HTR-8/SVneo (cell line): ENCODE measurements at regions not wholly inside any gene's neighbourhood (a gene's known extent, or its start where the extent isn't known, plus 50 kb on each side); places are given as distances from the start of the nearest gene placed in this dataset.
A peak's percentile ranks its signal among the peaks of the same experiment; 100 is the strongest.

Experiments used
- DNase-seq: peaks from one replicate; pipeline ENCODE4 v3.0.0; 2011; ENCODE audit warnings: low spot score, mixed read lengths; ENCODE audit not compliant: insufficient read length
- FAIRE-seq: peaks from 2 replicates; lab custom pipeline; 2011; peaks lifted over from hg19 to GRCh38; lab: Jason Lieb, UNC

DNA sequence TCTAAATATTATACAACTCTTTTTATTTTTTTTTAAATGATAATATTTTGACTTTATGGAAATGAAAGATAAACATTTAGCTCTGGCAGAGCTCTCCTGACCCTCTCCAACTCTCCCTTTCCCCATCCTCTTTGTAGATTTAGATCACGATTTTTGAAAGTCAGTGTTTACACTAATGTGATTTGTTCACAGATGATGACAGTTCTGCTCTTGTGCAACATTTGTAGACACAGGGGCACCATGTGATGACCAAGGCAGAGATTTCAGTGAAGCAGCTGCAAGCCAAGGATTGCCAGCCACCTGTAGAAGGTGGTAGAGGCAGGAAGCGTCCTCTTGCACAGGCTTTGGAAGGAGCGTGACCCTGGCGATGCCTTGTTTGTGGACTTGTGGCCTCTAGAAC lies 483.2 kb downstream of the QKI start:
- DNase-seq (no peak), FAIRE-seq (no peak)

DNA sequence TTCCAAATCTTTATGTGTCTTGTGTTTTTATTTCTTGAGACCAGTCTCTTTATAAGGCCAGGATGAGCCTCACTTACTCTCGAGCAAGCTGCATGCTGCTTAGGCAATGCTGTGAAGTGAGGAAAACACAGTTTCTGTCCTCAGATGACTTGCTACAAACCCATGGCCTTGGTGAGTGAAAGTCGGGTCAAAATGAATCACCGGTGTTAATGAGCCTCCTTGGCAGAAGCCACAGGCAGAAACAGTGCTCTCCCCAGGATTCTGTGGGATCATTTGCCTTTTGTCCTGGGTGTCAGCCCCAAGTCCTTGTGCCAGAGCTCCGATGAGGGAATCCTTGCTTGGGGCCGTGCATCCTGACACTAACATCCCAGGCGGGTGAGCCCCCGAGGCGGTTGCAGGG lies 482.5 kb downstream of the QKI start:
- FAIRE-seq (no peak), DNase-seq (no peak)

DNA sequence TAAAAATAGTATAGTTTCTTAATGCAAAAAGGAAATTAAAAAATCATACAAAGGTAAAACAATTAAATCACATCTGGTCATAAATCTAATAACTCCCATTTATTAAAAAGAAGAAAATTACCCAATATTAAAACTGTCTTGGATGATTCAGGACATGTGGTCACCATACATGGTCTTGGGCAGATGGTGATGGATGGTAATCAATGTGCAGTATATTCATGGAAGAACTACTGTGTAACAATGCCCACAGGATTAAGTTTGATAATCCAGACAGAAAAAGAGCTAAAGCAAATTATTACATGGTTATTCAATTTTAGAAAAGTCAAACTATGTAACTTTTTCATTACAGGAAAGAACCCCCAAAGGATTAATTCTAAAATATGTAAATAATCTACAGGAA lies 480.6 kb downstream of the QKI start:
- DNase-seq (no peak), FAIRE-seq (no peak)

DNA sequence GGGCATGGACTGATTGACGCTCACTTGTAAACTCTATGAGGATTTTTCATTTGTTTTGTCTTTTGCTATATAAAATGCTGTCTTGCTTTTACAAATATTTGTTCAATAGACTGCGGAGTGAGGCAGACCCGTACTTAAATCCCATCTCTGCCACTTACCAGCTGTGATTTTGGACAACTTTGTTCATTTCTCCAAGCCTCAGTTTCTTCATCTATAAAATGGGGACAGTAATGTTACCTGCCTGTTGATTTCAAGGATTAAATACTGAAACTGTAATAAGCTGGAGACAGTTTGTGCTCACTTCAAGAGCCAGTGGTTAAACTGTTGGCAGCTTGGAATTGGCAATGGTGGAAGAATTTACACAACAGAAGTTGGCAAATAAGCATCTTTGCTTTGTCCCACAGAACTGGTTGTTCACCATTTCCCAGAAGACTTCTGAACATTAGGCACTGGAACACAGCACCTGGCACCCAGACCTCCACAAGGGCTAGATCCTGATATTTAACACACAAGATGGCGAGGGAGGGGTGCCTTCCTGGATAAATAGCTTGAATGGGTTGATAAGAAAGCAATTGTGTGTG lies 479.2 kb downstream of the QKI start:
- FAIRE-seq: no peak
- DNase-seq: no peak

DNA sequence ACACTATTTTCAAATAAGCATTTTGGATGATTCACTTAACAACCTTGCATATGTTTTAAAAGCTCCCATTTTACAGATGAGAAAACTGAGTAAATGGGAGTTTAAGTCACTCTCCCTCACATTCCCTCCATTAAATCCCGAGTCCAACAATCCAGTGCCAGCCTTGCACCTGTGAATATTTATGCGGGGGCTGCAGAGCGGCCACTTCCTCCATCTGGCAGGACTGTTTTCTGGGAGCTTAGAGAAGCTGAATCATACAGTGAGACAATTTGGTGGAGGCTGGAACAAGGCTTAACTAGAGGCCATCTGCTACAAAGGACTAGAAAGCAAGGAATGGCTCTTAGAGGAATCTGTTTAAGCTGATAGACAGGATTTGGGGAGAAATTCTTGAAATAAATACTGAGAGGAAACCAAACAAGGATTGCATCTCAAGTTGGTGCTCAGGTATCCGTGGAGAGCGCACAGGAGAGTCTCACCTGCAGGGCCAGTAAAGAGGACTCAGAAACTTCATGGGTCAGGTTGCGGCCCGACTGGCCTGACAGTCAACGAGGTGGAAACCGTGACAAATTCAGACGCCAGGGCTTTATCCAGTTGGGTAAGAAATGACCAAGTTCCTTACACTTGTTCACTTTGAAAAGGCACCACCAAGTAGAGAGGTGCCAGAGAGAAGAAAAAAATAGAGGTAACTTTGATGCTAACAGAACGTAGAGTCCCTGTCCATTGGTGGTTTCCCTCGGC lies 478.5 kb downstream of the QKI start:
- DNase-seq: no peak
- no peak for FAIRE-seq

DNA sequence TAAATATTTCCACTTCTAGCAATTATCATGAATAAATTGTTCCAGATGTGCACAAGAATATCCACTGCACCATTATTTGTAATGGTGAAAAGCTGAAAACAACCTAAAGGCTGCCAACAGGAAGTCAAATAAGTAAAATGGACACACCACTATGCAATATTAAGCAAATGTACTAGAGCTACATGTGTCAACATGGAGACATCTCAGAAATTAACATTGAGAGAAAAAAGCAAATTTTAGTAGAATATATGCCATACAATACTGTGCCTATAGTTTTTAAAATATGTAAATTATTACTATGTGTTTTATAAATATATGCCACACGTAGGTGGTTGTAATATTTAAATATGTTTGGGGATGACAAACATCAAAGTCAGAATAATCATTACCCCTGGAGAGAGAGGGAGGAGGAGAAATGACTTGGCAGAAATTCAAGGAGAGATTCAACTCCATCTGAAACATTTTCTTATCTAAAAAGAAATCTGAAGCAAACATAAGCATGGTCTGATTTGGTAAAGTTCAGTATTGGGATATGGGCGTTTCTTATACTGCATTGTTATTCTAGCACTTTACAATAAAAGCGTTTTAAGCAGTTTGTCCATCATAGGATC lies 475.5 kb downstream of the QKI start:
- DNase-seq (no peak), FAIRE-seq (no peak)

DNA sequence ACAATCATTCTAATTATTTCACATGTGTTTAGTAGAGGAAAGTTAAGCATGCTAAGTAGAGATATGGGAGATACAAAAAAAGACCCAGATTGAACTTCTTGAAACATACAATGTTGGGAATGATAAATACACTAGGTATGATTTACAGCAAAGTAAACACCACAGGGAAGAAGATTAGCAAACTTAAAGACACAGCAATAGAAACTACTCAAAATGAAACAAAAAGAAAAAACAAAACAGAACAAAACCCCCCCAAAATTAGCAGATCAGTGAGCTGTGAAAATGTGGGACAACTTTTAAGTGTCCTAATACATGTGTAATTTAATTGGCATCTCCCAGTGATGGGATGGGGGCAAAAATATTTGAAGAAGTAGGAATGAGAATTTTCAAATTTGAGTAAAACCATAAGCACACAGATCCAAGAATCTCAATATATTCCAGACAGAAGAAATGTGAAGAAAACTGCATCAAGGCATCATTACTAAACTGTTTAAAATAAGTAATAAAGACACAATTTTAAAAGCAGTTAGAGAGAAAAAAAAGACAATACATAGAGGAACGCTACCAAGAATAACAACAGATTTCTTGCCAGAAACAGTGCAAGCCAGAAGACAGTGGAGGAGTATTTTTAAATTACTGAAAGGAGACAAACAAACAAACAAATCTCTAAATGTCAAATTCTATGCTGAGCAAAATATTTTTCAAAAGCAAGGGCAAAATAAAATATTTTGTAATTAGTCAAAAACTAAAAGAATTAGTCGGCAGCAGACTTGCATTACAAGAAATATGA lies 473.7 kb downstream of the QKI start:
- FAIRE-seq (no peak), DNase-seq (no peak)

DNA sequence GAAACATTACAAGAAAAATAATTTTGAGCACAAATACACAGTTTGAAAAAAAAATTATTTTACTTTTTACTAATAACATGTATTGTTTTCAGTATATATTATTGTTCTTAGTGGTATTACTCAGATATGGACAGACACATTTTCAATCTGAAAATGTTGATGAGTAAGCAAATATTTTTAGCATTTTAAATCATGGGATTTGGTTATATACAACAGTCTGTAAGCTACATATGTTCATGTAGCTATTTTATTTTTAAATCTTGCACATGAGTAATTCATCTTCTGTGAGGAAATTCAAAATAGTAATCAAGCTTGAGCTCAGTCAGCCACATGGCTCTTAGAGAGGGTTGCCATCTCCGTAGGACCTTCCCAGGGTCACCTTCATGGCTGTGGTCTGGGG lies 471.9 kb downstream of the QKI start:
- FAIRE-seq: no peak

DNA sequence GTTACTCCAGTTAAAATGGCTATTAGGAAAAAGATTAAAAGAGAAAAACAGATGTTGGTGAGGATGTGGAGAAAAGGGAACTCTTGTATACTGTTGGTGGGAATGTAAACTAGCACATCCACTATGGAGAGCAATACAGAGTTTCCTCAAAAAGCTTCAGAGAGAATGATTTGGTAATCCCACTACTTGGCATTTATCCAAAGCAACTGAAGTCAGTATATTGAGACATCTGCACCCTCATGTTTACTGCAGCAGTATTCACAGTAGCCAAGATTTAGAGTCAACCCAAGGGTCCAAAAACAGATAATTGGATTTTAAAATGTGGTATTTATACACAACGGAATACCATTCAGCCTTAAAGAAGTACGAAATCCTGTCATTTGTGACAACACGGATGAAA lies 469.5 kb downstream of the QKI start:
- DNase-seq (no peak), FAIRE-seq (no peak)

More for the DNA sequence above, 471.9 kb downstream of the QKI start:
- no peak for DNase-seq

DNA sequence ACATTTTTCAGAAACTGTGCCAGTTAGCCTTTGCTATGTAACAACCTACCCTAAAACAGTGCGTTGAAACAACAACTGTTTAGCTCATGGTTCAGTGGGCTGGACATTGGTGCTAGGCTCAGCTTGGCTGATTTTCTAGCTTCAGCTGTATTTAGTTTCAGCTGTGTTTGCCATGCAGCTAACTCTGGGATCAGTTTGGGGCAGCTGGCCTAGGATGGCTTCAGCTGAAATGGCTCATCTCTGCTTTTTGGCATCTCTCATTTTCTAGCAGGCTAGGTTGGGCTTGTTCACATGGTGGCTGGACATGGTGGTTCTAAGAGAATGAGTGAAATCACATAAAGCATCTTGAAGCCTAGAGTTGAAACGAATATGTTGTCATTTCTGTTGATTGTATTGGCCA lies 464.2 kb downstream of the QKI start:
- DNase-seq (no peak), FAIRE-seq (no peak)

DNA sequence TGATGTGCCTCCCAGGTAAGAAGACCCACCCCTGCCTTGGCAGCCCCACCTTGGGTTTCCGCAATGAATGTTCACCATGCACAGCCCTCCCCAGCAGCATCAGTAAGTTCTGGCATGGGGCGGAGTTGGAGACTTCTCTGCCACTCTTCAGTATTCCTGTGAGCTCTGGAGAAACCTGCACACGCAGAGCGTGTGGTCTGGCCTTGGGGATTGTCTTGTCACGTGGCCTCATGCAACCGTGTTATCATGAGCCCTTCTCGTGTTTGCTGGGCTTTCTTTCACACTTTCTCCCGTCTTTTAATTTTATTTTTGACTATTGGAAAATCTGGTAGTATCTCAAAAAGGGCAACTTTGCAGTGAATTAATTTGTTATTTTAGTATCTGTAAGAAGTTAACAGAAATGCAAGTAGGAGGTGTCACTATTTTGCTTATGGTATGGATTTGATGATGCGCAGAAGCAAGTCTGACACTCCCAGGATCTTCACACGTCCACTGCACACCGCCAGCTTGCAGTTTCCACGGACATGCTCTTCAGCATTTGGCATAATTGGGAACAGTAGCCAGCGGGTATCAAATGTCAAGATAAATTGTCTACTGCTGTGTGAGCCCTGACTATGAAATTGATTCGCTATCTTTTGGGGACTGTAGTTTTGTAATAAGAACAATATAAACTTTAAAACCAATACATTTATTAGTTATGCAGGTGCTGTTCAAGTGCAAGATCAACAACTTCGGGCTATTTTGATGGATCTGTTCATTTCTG lies 463.5 kb downstream of the QKI start:
- FAIRE-seq (no peak), DNase-seq (no peak)

DNA sequence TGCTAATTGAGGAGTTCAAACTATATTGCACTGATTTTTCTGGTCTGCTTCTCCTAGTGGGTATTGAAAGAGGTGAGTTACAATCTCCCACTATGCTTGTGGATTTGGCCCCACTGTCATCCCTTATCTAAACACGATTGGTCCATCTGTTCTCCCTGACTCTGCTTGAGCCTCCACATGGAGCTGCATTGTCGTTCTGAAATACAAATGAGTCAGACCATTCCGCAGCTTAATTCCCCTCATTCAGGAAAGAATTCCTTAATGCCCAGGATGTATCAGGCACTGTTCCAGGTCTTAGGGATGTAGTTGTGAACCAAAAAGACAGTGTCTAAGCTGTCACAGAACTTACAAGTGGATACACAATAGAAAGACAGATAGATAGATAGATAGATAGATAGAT lies 461.9 kb downstream of the QKI start:
- no peak for FAIRE-seq

DNA sequence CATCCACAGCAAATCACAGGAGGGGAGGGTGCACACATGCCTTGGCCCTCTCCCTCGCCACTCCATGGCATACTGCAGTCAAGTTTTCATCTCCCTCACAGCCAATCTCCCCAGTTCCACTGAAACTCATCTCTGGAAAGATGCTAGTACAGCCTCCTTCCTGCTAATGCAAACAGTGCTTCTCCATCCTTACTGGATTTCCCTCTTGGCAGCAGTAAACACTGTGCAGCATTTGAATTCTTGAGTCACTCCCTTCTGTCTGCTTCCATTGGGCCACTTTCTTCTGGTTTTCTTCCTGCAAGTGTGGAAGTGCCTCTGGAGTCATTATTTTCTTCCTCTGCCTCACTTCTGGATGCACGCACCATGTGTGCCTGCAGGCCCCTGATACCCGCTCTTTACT lies 460.3 kb downstream of the QKI start:
- DNase-seq (no peak), FAIRE-seq (no peak)

More for the DNA sequence above, 461.9 kb downstream of the QKI start:
- DNase-seq: no peak

DNA sequence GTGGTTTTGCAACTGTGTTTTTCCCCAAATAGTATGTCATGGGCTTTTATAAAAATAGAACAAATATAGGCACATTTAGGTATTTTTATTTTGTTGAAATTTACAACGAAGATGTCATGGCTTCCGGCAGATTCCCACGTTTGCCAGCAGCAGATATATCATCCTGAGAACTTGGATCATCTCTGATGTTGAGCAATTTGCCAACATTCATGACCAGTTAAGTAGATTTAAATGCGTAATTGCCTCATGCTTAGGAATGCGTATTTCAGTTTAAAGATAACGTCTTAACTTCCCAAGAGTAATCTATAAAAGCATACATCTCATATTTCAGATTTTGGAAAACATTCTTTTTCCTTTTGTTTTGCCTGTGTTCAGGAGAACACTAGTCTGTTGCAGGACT lies 457.8 kb downstream of the QKI start:
- DNase-seq: peak; percentile 51
- FAIRE-seq: no peak

DNA sequence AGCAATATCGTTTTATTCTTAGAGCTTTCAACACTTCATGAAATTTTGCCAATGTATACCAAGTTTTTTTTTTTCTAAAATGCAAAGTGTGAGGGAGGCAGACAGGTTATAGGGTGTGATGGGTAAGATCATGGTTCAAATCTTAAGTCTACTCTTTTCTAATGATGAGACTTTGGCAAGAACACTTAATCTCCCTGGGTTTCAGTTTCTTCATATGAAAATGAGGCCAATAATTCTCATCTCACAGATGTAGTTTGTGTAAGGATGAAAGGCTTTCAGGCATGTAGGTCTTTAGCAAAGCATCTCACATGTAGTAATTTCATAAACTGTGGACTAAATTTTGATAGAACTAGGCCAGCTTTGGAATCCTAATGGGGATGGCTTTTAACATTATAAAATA lies 457.1 kb downstream of the QKI start:
- DNase-seq: no peak

DNA sequence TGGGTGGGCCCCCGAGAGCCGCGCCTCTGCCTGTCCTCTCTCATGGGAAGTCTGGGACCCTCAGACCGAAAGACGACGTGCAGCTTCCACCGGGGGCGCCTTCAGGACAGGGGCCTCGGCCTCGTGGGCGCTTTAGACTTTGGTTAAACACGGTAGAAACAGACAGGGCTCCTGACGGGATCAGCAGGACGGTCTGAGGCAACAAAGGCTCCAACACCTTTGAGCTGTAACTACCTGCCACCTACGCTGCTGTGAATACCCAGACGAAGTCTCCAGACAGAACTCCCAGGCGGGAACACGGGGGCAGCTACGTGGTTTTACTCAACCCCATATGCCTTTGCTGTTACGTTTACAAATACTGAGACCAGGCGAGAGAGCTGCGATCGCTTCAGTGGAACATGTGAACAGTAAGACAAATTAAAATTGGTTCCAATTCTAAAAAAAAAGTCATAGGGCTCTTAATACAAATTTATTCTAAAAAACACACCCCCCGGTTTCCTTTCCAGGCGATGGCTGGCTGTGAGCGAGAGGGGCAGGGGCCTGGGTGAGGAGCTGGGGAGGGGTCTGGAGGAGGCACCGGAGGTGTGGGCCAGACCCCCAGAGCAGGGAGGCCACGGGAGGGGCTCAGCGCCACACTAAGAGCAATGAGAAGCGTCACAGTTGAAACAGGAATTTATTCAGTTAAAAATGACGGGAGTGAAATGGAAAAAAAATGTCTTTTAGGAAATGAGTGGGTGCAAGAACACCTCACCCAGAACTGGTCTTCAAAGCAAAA lies 453.2 kb downstream of the QKI start:
- FAIRE-seq (no peak), DNase-seq (no peak)

More for the DNA sequence above, 457.1 kb downstream of the QKI start:
- no peak for FAIRE-seq

DNA sequence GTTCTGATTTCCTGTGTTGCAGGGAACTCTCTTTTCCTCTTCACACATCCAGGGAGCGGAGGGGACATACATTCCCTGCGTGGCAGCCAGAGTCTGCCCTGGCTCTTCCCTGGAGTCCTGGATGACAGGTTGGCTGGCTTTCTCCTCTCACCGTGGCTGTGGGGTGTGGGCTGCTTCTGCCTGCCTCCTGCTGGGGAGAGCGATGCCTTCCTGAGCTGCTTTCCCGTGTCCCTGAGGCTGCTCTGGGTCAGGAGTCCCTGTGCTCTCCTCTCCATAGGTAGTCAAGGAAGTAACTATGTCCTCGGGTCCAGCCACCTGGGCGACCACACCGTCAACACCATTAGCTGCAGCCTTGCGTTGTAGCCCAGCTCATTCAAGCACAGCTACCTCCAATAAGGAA lies 451.7 kb downstream of the QKI start:
- FAIRE-seq (no peak), DNase-seq (no peak)

DNA sequence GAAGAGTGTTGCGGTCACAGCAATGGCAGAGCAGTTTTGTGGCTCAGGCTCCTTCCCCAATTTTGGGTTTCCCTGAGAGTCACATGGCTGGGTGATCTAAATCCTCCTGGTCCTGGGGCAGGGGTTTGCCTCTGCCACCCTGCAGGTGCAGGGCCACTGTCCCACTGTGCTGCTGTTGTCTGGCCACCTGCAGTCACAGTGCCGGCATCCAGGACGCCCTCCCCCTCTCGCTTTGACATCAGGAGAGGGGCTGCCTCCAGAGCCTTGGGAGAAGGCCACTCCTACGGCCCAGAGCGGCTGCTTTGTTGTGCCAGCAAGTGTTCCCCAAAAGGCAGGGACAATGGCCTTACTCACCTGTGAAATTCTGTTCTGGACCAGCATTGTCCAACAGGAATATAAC lies 449.0 kb downstream of the QKI start:
- DNase-seq: no peak

DNA sequence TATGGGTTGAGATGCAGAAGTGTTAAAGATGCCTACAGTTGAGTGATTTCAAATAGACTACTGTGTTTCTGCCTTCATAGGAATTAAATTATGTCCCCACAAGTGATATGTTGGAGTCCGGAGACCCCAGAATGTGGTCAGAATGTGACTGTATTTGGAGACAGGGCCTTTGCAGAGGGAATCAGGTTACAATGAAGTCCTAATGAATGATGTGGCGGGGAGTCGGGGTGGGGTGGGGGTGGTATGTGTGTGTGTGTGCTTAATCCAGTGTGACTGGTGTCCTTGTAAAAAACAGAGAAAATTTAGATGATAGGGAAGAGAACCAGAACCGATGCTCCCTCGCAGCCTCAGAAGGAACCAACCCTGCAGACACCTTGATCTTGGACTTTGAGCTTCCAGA lies 448.2 kb downstream of the QKI start:
- FAIRE-seq (no peak), DNase-seq (no peak)

More for the DNA sequence above, 449.0 kb downstream of the QKI start:
- no peak for FAIRE-seq

DNA sequence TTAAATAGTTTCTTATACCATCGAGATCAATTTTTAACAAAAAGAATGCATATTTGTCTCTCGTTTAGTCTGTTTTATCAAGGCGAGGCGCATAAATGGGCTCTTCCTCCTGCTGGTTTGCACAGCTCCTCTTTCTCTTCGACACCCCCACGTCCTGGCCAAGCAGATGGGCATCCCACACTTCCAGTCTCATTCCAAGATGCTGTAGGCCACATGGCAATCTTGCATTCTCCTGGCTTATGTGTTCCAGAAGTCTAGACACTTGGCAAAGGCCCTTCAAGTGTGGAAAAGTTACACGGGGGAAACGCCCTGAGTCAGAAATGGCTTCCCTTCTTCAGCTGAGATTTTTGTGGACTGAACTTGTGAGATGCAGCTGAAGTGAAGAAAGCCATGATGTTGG lies 447.1 kb downstream of the QKI start:
- no peak for DNase-seq
- FAIRE-seq: no peak
